Stimulated activated naive CD8-positive, alpha-beta T cell treated with anti-CD3 and anti-CD28 coated beads, Interleukin-15, Interleukin-2, amounts not matched to agents 100 ng/mL and 50 ng/mL, for 24 hours (primary cell): ENCODE measurements at regions not wholly inside any gene's neighbourhood (a gene's known extent, or its start where the extent isn't known, plus 50 kb on each side); places are given as distances from the start of the nearest gene placed in this dataset.
"Not testable (repeated sequence)": the region's sequence is repeated elsewhere in the genome, so short reads cannot be mapped to it uniquely, and the experiment has no call there.

Experiments used
- H3K27ac Mint-ChIP-seq: one replicate; pipeline ENCODE4 v1.8.0; 2021; ENCODE audit warnings: mild to moderate bottlenecking, mixed read lengths
- H3K27me3 Mint-ChIP-seq: one replicate; pipeline ENCODE4 v1.8.0; 2021; ENCODE audit warnings: mixed read lengths
- H3K36me3 Mint-ChIP-seq: one replicate; pipeline ENCODE4 v1.8.0; 2021; ENCODE audit warnings: low read depth, mixed read lengths
- H3K4me1 Mint-ChIP-seq: one replicate; pipeline ENCODE4 v1.8.0; 2021; ENCODE audit warnings: low read depth, mixed read lengths
- H3K4me3 Mint-ChIP-seq: one replicate; pipeline ENCODE4 v1.8.0; 2021; ENCODE audit warnings: mild to moderate bottlenecking, mixed read lengths
- H3K9me3 Mint-ChIP-seq: one replicate; pipeline ENCODE4 v1.8.0; 2021; ENCODE audit warnings: mixed read lengths

DNA sequence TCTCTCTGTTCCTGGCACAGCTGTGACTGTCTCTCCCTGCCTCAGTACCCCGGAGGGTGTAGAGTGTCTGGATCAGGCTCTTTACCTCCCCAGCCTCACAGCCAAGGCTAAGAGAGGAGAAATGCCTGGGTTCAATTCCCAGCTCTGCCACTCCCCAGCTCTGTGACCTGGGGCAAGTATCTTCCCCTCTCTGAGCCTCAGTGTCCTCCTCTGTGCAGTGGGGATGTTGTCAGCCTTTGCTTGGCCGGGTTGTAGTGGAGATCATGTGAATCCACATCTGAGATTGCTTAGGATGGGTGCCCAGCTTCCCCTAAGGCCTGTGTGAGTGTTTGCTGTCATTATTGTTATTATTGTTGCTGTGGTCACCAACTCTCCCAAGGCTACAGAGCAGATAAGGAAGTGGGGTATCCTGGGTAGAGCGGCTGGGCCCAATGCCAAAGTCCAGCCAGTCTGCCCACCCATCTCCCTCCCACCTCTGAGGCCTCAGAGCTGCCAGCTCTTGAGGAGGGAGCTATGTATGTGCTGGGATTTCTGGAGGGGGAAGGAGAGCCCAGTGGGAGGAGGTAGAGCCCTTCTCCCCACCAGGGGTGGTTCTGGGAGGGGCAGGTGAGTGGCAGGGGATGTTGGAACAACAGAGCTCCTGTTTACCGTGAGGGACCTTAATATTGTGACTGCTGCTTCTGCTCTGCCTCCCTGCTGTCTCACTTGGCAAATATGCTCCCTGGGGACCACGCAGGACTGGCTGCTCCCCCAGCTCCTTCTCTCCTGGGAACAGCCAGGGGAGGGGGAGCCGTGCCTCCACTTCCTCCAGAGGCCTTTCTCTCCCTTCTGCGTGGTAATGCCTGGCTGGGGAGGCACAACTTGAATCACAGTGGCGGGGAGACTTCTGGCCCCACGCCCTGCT is 170.5 kb downstream of the RPS24 start:
- H3K27ac Mint-ChIP-seq: no peak overlapping the region
- no peaks in the 10 kb centered on the region for H3K9me3 Mint-ChIP-seq
- no peaks in the 10 kb centered on the region for H3K36me3 Mint-ChIP-seq
- peaks cover 7% of the 10 kb centered on the region for H3K4me1 Mint-ChIP-seq
- H3K4me3 Mint-ChIP-seq: no peak overlapping the region
- no peaks in the 10 kb centered on the region for H3K27me3 Mint-ChIP-seq

DNA sequence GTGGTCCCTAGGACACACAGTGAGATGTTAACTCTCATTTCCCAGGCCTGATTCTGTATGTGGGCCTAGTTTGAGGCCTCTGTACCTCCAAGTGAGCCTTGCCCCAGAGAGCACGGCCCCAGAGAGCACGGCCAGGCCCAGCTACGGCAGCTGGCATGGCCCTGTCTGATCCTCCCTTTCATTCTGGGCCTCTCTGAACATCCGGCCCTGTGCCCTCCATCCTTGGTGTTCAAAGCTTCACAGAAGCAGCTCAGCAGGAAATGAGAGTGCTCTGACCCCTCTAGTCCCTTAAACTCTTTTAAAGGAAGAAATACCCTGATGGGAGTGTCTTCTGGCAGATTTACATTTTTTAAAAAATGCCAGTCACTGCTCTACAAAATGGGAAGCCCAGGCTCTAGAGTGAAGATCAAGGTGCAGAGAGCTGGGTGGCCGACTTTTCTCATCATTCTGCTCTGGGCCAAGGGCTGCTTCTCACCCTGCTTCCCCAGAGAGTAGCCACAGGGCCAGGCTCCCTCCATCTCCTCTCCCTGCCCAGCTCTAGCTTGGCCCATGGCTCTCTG is 171.9 kb downstream of the RPS24 start:
- no peak overlapping the region for H3K4me3 Mint-ChIP-seq
- H3K27ac Mint-ChIP-seq: peak overlapping the region; percentile 53
- H3K27me3 Mint-ChIP-seq: no peaks in the 10 kb centered on the region
- H3K9me3 Mint-ChIP-seq: no peaks in the 10 kb centered on the region
- H3K4me1 Mint-ChIP-seq: peaks cover 8% of the 10 kb centered on the region
- H3K36me3 Mint-ChIP-seq: no peaks in the 10 kb centered on the region

DNA sequence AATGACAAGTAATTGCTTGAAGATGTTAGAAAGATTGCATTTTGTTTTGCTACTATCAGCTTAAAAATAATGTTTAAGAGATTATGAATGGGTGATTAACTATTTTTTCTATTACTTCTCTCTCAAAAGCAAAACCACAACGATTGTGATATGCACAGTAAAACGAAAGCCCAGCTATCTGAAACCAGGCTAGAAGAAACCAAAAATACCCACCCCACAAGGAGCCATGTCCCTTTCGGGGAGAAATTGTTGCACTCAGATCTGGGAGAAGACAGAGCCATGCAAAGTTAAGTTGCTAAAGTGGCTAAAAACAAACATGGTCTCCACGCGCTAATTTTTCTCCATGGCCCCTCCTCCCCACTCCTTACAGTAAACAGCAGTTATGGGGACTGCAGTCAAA is 173.6 kb downstream of the RPS24 start:
- no peak overlapping the region for H3K27ac Mint-ChIP-seq
- no peak overlapping the region for H3K4me3 Mint-ChIP-seq
- peaks cover 11% of the 10 kb centered on the region for H3K4me1 Mint-ChIP-seq
- no peaks in the 10 kb centered on the region for H3K27me3 Mint-ChIP-seq
- no peaks in the 10 kb centered on the region for H3K36me3 Mint-ChIP-seq
- H3K9me3 Mint-ChIP-seq: no peaks in the 10 kb centered on the region

DNA sequence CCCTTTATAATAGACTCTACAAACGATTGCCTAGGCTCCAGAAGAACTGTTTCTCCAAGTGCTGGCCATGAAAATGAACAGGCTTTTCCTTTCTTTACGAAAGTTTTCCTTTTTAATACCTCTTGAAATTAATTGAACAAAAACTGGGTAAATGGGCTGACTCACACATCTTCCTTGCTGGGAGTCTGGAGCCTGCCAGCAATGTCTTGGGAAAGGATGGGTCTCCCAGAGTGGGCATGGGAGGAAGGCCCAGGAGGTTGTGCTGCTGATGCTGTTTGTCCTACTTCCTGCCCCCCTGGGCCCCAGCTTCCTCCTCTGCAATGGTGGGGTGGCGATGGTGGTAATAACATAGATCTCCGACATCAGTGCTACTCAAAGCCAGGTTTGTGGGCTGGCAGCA is 174.1 kb downstream of the RPS24 start:
- Mint-ChIP-seq H3K27ac (no peak overlapping the region), H3K4me3 (no peak overlapping the region), H3K27me3 (no peaks in the 10 kb centered on the region), H3K4me1 (peaks cover 11% of the 10 kb centered on the region), H3K9me3 (no peaks in the 10 kb centered on the region), H3K36me3 (no peaks in the 10 kb centered on the region)

DNA sequence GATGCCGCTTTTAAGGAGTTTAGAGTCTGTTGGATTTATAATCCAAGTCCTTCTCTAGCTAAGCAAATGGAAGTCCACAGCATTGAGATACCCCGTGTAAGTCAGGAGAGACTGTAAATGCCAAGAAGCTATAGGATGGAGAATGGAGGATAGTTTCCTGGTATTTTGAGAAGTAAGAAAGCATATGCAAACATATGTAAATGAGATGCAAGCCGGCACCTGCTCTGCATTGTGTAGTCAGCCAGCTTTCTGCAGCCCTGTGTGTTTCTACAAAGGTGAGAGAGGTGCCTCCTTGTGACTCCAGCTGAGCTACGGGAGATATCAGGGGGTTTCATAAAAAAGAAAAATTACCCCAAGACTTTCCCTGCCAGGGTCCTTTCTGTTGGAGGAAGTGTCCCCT is 176.3 kb downstream of the RPS24 start:
- Mint-ChIP-seq H3K9me3 (no peaks in the 10 kb centered on the region), H3K27me3 (peaks cover under 1% of the 10 kb centered on the region), H3K27ac (no peak overlapping the region), H3K4me3 (no peak overlapping the region), H3K4me1 (peaks cover 14% of the 10 kb centered on the region), H3K36me3 (no peaks in the 10 kb centered on the region)

DNA sequence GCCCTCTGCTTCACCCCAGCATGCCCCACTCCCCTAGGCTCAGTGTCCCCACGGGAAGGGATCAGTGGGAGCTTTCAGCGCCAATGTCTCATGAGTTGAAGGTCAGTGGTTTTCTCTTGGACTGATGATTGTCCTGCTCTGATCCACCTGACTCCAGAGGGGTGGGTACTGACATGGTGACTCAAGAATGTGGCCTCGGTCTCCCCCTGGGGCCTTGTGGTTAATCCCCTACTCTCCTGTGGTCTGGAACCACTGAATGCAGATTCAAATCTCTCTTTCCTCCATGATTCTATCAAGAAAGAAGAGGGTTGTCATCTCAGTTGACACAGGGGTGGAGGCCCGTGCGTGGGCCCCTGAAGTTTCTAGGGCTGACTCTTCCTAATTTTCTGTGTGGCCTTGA is 176.9 kb downstream of the RPS24 start:
- peaks cover 6% of the 10 kb centered on the region for H3K27me3 Mint-ChIP-seq
- peaks cover 20% of the 10 kb centered on the region for H3K4me1 Mint-ChIP-seq
- no peaks in the 10 kb centered on the region for H3K36me3 Mint-ChIP-seq
- H3K9me3 Mint-ChIP-seq: no peaks in the 10 kb centered on the region
- H3K4me3 Mint-ChIP-seq: no peak overlapping the region
- H3K27ac Mint-ChIP-seq: no peak overlapping the region

DNA sequence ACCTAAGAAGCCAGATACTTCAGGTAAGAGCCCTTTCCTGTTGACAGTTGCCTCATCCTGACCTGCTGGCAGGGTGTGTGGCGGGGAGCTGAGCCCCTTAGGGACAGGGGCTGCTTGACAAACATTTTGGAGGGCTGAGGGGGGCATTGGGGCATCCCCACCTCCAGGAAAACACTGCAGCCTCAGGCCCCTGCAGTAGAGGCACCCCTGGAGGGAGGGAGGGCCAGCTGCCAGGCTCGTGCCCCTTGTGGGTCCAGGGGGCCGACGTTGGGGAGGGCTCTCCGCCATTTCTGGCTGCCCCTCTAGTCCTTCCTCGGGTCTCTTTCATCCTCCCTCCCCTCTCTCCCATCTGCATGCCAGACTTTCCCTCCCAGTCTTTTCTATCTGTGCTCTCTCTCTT is 177.3 kb downstream of the RPS24 start:
- Mint-ChIP-seq H3K9me3 (no peaks in the 10 kb centered on the region), H3K4me3 (no peak overlapping the region), H3K36me3 (no peaks in the 10 kb centered on the region), H3K4me1 (peaks cover 16% of the 10 kb centered on the region), H3K27ac (no peak overlapping the region), H3K27me3 (peaks cover 6% of the 10 kb centered on the region)

DNA sequence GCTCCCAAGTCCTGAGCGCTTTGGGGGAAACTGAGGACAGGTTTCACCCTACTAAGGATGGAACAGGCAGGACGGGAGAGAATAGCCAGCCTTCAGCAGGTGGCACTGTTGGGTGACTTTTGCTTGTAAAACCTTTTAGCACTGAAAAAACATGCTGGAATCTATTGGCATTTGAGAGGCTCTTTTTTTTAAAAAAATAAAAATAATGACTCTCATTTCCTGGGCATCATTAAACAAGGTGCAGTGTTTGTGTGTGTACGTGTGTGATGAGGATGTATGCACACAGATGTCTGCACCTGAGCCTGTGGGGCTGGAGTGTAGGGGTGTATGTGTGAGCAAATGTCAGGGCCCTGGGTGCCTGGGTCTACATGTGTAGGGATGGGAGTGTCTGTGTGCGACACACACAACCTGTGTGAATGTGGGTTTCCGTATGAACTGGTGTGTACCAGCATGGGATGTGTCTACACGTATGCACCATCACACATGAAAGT is 177.9 kb downstream of the RPS24 start:
- no peaks in the 10 kb centered on the region for H3K36me3 Mint-ChIP-seq
- H3K27me3 Mint-ChIP-seq: peaks cover 8% of the 10 kb centered on the region
- H3K27ac Mint-ChIP-seq: no peak overlapping the region
- no peak overlapping the region for H3K4me3 Mint-ChIP-seq
- H3K4me1 Mint-ChIP-seq: peaks cover 14% of the 10 kb centered on the region
- H3K9me3 Mint-ChIP-seq: no peaks in the 10 kb centered on the region

DNA sequence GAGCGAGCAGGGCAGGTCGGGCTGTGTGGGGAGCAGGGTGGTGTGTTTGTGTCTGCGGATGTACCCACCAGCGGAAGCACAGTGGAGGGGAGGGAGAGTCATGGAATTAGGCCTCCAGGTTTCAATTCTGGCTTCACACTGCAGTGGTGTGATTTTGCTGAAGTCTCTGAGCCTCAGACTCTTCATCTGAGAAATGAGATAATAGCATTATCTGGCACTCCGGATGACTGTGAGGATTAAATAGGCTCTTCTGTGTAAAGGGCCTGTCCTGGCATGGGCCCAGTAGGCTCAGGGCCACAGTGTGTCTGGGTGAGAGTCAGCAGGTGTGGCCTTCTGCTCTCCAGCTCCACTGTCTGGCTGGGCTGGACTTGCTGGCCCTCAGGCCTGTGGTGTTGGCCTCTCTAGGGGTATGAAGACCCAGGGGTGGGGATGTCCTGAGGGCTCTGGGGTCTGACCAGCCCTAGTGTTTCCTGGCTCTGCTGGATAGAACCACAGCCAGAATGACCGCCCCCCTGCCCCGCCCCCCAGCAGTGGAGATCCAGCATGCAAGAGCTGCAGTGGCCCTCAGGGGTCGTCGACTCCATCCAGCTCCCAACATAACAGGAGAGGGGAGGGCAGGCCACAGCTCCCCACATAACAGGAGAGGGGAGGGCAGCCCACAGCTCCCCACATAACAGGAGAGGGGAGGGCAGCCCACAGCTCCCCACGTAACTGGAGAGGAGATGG is 178.6 kb downstream of the RPS24 start:
- H3K27ac Mint-ChIP-seq: no peak overlapping the region
- H3K9me3 Mint-ChIP-seq: no peaks in the 10 kb centered on the region
- peaks cover 14% of the 10 kb centered on the region for H3K4me1 Mint-ChIP-seq
- H3K4me3 Mint-ChIP-seq: no peak overlapping the region
- H3K27me3 Mint-ChIP-seq: peaks cover 14% of the 10 kb centered on the region
- no peaks in the 10 kb centered on the region for H3K36me3 Mint-ChIP-seq

DNA sequence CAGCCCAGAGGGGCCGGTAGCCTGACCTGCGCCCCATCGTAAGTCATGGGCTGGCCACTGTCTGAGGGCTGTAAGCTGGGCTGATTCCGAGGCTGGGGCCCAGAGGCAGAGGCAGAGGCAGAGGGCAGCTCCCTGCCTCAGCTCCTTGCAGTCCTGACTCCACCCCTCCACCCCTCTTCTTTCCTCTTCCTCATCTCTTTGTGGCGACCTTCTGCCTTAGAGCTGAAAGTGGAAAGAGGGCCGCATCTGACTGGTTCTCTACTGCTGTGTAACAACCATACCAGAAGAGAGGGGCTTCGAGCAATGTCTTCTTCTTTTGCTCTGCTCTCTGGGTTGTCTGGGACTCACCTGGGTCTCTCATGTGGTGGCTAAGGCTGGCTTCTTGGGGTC is 179.1 kb downstream of the RPS24 start:
- H3K27ac Mint-ChIP-seq: no peak overlapping the region
- H3K36me3 Mint-ChIP-seq: no peaks in the 10 kb centered on the region
- H3K4me1 Mint-ChIP-seq: peaks cover 14% of the 10 kb centered on the region
- no peaks in the 10 kb centered on the region for H3K9me3 Mint-ChIP-seq
- no peak overlapping the region for H3K4me3 Mint-ChIP-seq
- peaks cover 19% of the 10 kb centered on the region for H3K27me3 Mint-ChIP-seq

DNA sequence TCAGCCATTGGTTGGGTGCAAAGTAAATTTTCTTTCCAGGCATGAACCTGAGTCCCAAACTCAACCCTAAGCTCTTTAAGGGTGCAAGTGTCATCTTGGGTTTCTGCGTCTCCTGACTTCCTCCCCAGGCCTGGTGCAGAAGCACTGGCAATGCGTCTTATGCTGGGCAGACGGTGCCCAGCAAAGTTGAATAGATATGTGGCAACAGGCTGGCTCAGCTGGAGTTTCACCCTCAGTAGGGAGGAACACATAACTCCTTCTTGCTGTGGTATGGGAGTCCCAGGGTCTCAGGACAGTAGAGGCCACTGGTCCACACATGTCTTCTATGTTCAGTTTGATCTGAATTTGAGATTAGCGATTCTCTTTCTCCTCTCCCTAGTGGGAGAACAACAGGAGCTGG is 181.3 kb downstream of the RPS24 start:
- H3K27ac Mint-ChIP-seq: peak overlapping the region; percentile 11
- peaks cover 14% of the 10 kb centered on the region for H3K4me1 Mint-ChIP-seq
- peaks cover 31% of the 10 kb centered on the region for H3K27me3 Mint-ChIP-seq
- H3K4me3 Mint-ChIP-seq: no peak overlapping the region
- H3K36me3 Mint-ChIP-seq: no peaks in the 10 kb centered on the region
- H3K9me3 Mint-ChIP-seq: no peaks in the 10 kb centered on the region

DNA sequence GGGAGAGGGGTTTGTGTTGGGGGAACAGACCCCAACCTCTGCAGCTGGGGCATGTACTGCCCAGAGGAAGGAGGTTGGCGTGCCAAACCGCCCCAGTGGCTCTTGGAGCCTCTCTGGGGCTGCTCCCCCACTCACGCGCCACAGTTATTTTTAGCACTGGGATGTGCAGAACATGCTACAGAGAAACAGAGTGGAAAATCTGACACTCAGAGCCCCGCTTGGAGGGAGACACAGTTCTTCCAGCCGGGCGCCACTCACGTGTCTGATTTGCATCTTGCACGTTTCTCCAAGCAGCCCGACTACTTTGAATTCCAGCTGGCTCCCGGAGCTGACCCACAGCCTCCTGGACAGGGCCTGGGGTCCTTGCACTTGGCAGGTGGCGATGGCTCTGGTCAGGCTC is 182.0 kb downstream of the RPS24 start:
- Mint-ChIP-seq H3K27me3 (peaks cover 31% of the 10 kb centered on the region), H3K4me3 (no peak overlapping the region), H3K4me1 (peaks cover 12% of the 10 kb centered on the region), H3K27ac (no peak overlapping the region), H3K9me3 (no peaks in the 10 kb centered on the region), H3K36me3 (no peaks in the 10 kb centered on the region)

DNA sequence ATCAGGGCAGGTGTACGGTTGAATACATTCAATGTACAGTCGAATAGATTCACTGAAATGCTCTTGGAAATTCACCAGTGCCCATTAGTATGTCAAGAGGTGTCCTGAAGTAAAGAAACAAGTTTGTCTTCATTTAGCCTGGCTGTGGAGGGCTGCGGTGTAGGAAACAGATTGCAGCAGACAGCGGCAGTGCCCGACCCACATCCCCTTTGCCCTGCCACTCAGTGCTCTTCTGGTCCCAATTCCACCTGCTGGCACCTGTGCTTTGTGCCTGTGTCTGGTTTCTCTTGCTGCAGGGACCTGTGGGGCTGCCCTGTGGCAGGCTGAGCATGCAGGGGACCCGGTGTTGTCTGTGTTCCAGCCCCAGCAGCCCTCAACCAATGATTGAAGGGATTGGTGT is 183.7 kb downstream of the RPS24 start:
- no peaks in the 10 kb centered on the region for H3K9me3 Mint-ChIP-seq
- H3K4me3 Mint-ChIP-seq: no peak overlapping the region
- H3K27ac Mint-ChIP-seq: no peak overlapping the region
- H3K27me3 Mint-ChIP-seq: peaks cover 31% of the 10 kb centered on the region
- H3K36me3 Mint-ChIP-seq: no peaks in the 10 kb centered on the region
- peaks cover 9% of the 10 kb centered on the region for H3K4me1 Mint-ChIP-seq

DNA sequence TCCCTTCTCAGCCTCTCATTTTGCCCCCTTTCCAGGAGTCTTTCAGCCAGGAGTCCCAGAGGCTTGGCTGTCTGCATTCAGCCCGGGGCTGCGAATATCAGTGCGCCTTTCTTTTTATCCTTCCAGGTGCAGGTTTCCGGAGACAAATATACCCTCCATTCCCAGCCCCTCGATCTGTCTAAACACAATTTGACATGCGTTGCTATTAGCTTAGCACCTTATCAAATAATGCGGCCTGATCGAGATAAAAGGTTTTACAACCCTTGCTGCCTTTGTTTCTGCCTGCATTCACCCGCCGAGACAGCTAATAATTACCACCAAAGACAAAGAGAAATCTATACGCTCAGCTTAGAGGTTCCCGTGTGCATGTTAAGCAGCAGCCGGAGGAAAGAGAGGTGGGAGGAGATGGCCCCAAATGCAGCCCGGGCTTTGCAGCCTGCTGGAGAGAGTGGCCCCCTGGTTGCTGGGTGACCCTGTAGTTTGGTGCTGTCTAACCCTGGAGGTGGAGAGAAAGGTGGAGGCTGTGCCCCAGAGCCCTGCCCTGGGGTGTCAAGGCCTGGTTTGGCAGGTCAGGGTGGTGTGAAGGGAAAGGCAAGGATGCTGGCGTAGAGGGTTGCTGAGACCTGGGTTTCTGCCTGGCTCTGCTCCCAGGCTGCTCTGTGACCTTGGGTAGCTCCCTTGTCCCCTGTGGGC is 185.3 kb downstream of the RPS24 start:
- Mint-ChIP-seq H3K27me3 (peaks cover 31% of the 10 kb centered on the region), H3K4me1 (peaks cover 9% of the 10 kb centered on the region), H3K9me3 (no peaks in the 10 kb centered on the region), H3K27ac (no peak overlapping the region), H3K4me3 (no peak overlapping the region), H3K36me3 (no peaks in the 10 kb centered on the region)

DNA sequence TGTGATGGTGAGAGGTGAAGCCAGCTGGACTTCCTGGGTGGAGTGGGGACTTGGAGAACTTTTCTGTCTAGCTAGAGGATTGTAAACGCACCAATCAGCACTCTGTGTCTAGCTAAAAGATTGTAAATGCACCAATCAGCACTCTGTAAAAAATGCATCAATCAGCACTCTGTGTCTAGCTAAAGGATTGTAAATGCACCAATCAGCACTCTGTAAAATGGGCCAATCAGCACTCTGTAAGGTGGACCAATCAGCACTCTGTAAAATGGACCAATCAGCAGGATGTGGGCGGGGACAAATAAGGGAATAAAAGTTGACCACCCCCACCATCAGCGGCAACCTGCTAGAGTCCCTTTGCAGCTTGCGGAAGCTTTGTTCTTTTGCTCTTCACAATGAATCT is 185.9 kb downstream of the RPS24 start:
- H3K9me3 Mint-ChIP-seq, H3K4me1 Mint-ChIP-seq, H3K27ac Mint-ChIP-seq, H3K36me3 Mint-ChIP-seq, H3K4me3 Mint-ChIP-seq: not testable (repeated sequence)
- peaks cover 31% of the 10 kb centered on the region for H3K27me3 Mint-ChIP-seq
